GM13976 (cell line): ENCODE measurements at regions not wholly inside any gene's neighbourhood (a gene's known extent, or its start where the extent isn't known, plus 50 kb on each side); places are given as distances from the start of the nearest gene placed in this dataset.
A peak's percentile ranks its signal among the peaks of the same experiment; 100 is the strongest.

Experiments used
- DNase-seq: peaks from one replicate; pipeline ENCODE4 v3.0.0; 2012; ENCODE audit warnings: low spot score
- CTCF ChIP-seq: IDR thresholded peaks from 2 replicates; pipeline ENCODE4 v1.5.1; 2012; ENCODE audit warnings: borderline replicate concordance, mild to moderate bottlenecking; ENCODE audit not compliant: insufficient read depth; ENCODE audit errors: extremely low read depth, missing control alignments, control extremely low read depth
- in situ Hi-C: fragments of 300-500 bp; cut with MboI; formaldehyde crosslinking; loops from one replicate; pipeline ENCODE4 v1.12.0; 2022; ENCODE audit warnings: low sequenced_read_pairs, mixed read lengths, inconsistent platforms; ENCODE audit not compliant: unreplicated experiment

- TF ChIP-seq CTCF, result peak; percentile 90
- in situ Hi-C loops, result loop anchor here (10.0 to 25.0 kb wide), 3 partner anchors 699 to 1186 kb away; partner anchors contain the start of gene MLLT3
- DNase-seq, result peak; percentile 80
Observed at GRCh38 chr9:19925674-19926503, 137.1 kb upstream of the SLC24A2 start.

- no peak for DNase-seq
- TF ChIP-seq CTCF, result no peak
- in situ Hi-C loops, result loop anchor here (10.0 kb wide), 1 partner anchor 701 kb away; the partner anchor contains the start of gene MLLT3
Observed at GRCh38 chr9:19924080-19924479, 135.2 kb upstream of the SLC24A2 start.

- in situ Hi-C loops, result loop anchor here (10.0 kb wide), 1 partner anchor 702 kb away; the partner anchor contains the start of gene MLLT3
- no peak for DNase-seq
- peak; percentile 13 for TF ChIP-seq CTCF
Observed at GRCh38 chr9:19922476-19923118, 133.8 kb upstream of the SLC24A2 start.

- in situ Hi-C loops, result loop anchor here (10.0 kb wide), 1 partner anchor 704 kb away; the partner anchor contains the start of gene MLLT3
Observed at GRCh38 chr9:19920401-19920800, 131.6 kb upstream of the SLC24A2 start.

GRCh38 chr9:19918630-19919029 is 129.8 kb upstream of the SLC24A2 start:
- TF ChIP-seq CTCF, result no peak
- in situ Hi-C loops, result no loop called here
- no peak for DNase-seq

More at GRCh38 chr9:19920401-19920800, 131.6 kb upstream of the SLC24A2 start:
- TF ChIP-seq CTCF, result no peak
- DNase-seq, result no peak

GRCh38 chr9:19914044-19914443 is 125.2 kb upstream of the SLC24A2 start:
- in situ Hi-C loops, result no loop called here
- TF ChIP-seq CTCF, result no peak
- no peak for DNase-seq
